BJ (cell line): ENCODE measurements at regions not wholly inside any gene's neighbourhood (a gene's known extent, or its start where the extent isn't known, plus 50 kb on each side); places are given as distances from the start of the nearest gene placed in this dataset.

Source experiments
- CTCF ChIA-PET: fragments of 350-600 bp; formaldehyde crosslinking; extraction: SDS; loops from one replicate; lab custom pipeline; 2021; ENCODE audit warnings: antibody characterized with exemption, inconsistent platforms; lab: Yijun Ruan, JAX
- POLR2A ChIA-PET: fragments of 300-600 bp; sonication (Branson Sonifier 250); formaldehyde crosslinking; extraction: SDS; loops from one replicate; lab custom pipeline; 2021; ENCODE audit warnings: antibody characterized with exemption; lab: Charles Lee
- DNase-seq: peaks from one replicate; pipeline ENCODE4 v3.0.0-alpha.2; 2011; ENCODE audit warnings: low read depth
- H3K27me3 ChIP-seq: 2 replicates; pipeline ENCODE4 v1.6.0; 2011; ENCODE audit warnings: low read length; ENCODE audit not compliant: control insufficient read depth, insufficient read depth
- H3K36me3 ChIP-seq: 2 replicates; pipeline ENCODE4 v1.5.1; 2011; ENCODE audit warnings: low read length; ENCODE audit not compliant: control insufficient read depth, insufficient read depth
- H3K4me3 ChIP-seq: 2 replicates; pipeline ENCODE4 v1.5.1; 2011; ENCODE audit warnings: low read depth, mild to moderate bottlenecking, control low read depth, low read length
- TF ChIP-seq, protein P1 (sequence below): IDR thresholded peaks from 2 replicates; pipeline ENCODE4 v1.5.1; 2011; ENCODE audit warnings: low read depth, mild to moderate bottlenecking, control low read depth, inconsistent platforms, low read length, moderate library complexity; ENCODE audit not compliant: insufficient read depth

DNA sequence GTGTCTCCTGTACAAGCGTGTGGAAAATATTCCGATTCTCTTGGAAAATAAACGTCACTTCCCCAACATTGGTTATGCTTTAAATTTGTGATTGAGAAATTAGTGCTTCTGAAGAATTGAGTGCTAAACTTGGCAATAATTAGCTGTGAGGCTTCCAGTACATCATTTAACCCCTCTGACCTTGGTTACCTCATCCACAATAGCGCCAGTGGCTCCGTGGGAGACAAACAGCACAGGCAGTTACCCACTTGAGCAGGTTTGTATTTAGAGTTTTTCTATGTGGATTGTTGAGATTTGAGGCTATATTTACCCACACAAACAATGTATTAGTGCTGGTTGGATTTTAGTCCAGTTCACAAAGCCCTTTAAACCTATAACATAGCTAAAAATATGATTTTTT is 476.5 kb downstream of the NKX6-1 start:
- CTCF ChIA-PET, result no interaction called here
- Histone ChIP-seq H3K27me3 (0 out of 2 replicates have a peak, but pooled peaks cover 2% of the 10 kb centered on the region), H3K36me3 (no peaks in the 10 kb centered on the region), H3K4me3 (no peak overlapping the region)
- no peak for DNase-seq
- POLR2A ChIA-PET, result no interaction called here
- TF ChIP-seq, protein P1, sequence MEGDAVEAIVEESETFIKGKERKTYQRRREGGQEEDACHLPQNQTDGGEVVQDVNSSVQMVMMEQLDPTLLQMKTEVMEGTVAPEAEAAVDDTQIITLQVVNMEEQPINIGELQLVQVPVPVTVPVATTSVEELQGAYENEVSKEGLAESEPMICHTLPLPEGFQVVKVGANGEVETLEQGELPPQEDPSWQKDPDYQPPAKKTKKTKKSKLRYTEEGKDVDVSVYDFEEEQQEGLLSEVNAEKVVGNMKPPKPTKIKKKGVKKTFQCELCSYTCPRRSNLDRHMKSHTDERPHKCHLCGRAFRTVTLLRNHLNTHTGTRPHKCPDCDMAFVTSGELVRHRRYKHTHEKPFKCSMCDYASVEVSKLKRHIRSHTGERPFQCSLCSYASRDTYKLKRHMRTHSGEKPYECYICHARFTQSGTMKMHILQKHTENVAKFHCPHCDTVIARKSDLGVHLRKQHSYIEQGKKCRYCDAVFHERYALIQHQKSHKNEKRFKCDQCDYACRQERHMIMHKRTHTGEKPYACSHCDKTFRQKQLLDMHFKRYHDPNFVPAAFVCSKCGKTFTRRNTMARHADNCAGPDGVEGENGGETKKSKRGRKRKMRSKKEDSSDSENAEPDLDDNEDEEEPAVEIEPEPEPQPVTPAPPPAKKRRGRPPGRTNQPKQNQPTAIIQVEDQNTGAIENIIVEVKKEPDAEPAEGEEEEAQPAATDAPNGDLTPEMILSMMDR, result no peak

DNA sequence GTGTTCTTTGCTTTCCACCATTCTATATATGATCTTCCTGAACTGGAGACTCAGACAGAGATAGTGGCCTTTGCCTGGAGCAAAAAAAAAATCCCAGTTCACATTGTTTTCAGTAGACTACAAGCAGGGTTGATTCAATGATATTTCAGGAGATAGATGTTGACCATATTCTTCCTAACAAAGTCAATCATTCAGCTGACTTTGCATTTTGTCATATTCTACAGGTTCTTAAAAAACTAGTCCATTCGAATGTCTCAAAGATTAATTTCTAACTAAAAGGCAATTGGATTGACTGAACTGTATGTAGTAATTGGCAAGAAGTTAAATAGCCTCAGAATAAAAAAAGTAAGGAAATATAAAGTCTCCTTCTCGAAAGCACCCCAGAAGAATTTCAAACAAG is 479.5 kb downstream of the NKX6-1 start:
- ChIA-PET POLR2A (no interaction called here), CTCF (no interaction called here)
- Histone ChIP-seq H3K4me3 (no peak overlapping the region), H3K27me3 (0 out of 2 replicates have a peak, but pooled peaks cover 2% of the 10 kb centered on the region), H3K36me3 (no peaks in the 10 kb centered on the region)
- DNase-seq, result no peak
- TF ChIP-seq, protein P1, result no peak

DNA sequence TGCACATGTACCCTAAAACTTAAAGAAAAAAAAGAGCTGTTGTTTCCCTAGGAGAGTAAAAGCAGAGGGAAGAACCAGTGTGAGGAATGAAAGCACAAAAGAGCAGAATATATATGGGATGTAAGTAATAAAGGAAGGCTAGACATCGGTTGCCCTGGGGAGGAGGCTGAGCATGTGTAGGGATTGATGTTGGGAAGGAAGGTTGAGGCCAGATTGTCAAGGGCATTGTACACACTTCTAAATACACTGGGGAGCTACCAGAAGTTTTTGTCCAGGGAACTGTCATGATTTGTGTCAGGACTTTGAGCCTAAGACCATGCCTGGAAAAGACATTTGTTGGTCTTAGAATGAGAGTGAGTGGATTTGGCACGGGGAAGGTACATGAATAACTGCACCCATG is 467.1 kb downstream of the GPAT3 start:
- TF ChIP-seq, protein P1, result no peak
- Histone ChIP-seq H3K27me3 (no peaks in the 10 kb centered on the region; the same call in 1 of the 2 replicates), H3K4me3 (no peak overlapping the region), H3K36me3 (no peaks in the 10 kb centered on the region)
- POLR2A ChIA-PET, result no interaction called here
- CTCF ChIA-PET, result no interaction called here
- no peak for DNase-seq

DNA sequence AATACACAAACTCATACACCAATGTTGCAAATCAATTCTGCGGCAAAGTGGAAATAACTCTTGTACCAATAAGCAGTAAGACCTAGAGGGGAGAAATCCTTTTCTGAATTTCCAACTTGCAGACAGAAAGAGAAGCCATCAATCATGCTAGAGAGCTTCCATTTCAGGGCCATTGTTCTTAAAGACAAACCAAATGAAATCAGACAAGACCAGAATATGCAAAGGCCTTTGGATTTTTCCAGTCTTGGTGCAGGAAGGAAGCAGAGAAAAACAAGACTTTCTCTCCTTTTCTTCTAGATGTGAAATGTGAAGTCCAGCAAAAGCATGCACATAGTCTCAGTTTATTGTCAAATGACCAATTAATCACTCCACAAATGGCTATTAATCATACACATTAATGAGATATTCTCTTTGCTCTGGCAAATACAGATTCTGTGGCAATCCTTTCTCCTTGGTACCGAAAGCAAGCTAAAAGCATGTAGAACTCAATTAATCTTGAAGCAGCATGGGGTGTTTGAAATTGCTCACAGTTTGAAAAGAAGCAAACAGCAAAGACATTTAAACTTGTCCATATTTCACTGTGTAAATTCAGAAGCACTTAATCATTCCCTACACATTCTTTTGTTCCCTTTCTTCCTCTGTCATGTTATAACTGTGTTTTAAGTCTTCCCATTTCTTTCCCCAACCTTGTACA is 466.1 kb downstream of the GPAT3 start:
- POLR2A ChIA-PET, result no interaction called here

DNA sequence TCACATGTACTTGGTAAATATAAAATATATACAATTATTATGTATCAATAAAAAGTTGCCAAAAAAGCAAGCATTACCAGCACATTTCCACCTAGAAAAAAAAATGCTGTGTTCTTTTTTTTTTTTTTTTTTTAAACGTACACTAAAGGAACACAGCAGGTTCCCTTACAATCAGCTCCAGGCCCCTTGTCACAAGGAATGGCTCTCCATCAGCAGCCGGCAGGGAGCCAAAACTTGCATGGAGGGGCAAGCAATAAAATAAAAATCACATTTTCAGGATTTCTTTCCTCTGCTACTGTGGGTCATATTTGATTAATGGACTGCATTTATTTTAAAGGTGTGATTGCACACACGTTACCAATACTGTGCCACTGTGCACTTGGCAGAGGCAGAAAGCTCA is 460.3 kb downstream of the GPAT3 start:
- POLR2A ChIA-PET, result no interaction called here
- no peak for DNase-seq
- CTCF ChIA-PET, result interaction anchor here (0.6 kb wide), 1 partner anchor 548 kb away, joined by 3 read pairs; no protein-coding TSS in a partner anchor
- Histone ChIP-seq H3K36me3 (no peaks in the 10 kb centered on the region), H3K4me3 (no peak overlapping the region), H3K27me3 (no peaks in the 10 kb centered on the region)
- TF ChIP-seq, protein P1, result no peak

More for the DNA sequence above, 466.1 kb downstream of the GPAT3 start:
- H3K27me3 ChIP-seq, result no peaks in the 10 kb centered on the region; the same call in 1 of the 2 replicates
- H3K36me3 ChIP-seq, result no peaks in the 10 kb centered on the region
- TF ChIP-seq, protein P1, result no peak
- no peak overlapping the region for H3K4me3 ChIP-seq
- CTCF ChIA-PET, result no interaction called here
- DNase-seq, result no peak
